ENCODE measurements at regions not wholly inside any gene's neighbourhood (a gene's known extent, or its start where the extent isn't known, plus 50 kb on each side); places are given as distances from the start of the nearest gene placed in this dataset.

DNA sequence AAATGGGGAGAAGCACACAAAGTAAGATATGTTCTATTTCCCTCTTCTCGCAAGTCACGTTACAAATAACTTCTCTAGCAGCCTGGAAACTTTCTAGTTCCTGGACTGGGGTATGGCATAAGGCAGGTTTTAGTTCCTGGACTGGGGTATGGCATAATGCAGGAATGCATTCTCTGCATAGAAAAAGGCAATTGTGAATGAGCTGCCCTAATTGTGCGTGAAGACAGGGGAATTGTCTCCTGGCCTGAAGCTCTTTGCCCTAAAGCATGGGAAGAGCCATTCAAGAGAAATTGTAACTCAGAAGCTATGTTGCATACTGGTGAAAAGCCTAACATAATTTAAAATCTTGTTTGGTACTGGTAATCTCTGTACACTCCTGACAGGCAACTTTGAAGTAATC is 54.3 kb upstream of the CBLB start:
- DNase-seq (ENCODE audit: insufficient read length, low spot score) (no peak), FAIRE-seq (no peak)
- TF ChIP-seq PAX5 (IDR thresholded peaks at IDR 0.05; ENCODE audit: insufficient read depth, low read length, severe bottlenecking) = no peak
- TF ChIP-seq TAF1 (IDR thresholded peaks at IDR 0.05; ENCODE audit: low read depth, low read length) = no peak
- TF ChIP-seq POLR2A (IDR thresholded peaks at IDR 0.05; ENCODE audit: low read depth, low read length) = no peak
- no peak for TF ChIP-seq POLR2AphosphoS5 (IDR thresholded peaks at IDR 0.05; ENCODE audit: low read depth, low read length)
- no peak for TF ChIP-seq SPI1 (IDR thresholded peaks at IDR 0.05; ENCODE audit: low read depth, low read length)
- no peak for TF ChIP-seq POU2F2 (IDR thresholded peaks at IDR 0.05; ENCODE audit: low read depth, low read length)

DNA sequence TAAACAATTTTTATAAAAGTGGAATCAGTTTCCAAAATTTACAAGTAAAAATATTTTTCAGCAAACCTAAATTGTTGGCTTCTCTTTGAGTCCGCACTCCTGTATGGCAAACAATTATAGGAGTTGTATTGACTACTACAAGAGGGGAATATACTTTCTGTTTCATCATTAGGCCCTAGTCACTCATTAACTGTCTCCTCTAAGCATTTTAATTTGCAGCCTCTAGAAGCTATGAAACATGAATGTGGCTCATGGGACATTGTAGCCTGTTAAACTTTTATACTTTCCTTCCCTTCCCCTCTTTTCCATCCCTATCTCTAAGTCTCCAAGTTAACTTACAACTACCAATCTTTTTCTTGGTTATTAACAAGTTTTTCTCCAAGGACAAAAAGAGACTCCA is 58.9 kb upstream of the CBLB start:
- TF ChIP-seq POLR2AphosphoS5 (IDR thresholded peaks at IDR 0.05; ENCODE audit: low read depth, low read length) = no peak
- no peak for TF ChIP-seq PAX5 (IDR thresholded peaks at IDR 0.05; ENCODE audit: insufficient read depth, low read length, severe bottlenecking)
- no peak for TF ChIP-seq SPI1 (IDR thresholded peaks at IDR 0.05; ENCODE audit: low read depth, low read length)
- TF ChIP-seq POLR2A (IDR thresholded peaks at IDR 0.05; ENCODE audit: low read depth, low read length) = no peak
- TF ChIP-seq POU2F2 (IDR thresholded peaks at IDR 0.05; ENCODE audit: low read depth, low read length) = no peak
- FAIRE-seq = no peak
- DNase-seq (ENCODE audit: insufficient read length, low spot score) = no peak

DNA sequence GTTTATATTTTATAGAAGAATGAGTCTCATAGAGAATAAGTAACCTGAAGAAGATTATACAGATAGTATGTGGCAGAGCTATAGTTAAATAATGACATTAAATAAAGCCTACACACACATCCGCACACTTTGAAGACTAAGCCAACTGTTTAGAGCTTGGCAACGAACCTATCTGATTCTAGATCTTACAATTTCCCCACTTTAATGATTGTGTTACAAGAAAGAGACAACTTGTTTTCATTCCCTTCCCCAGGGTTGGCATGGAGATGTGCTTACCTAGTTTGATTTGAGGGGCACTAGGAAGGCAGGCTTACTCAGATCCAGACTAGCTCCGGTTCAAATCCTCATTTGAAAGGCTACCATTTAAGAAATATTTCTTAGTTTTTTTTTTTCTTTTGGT is 61.9 kb upstream of the CBLB start:
- TF ChIP-seq POLR2AphosphoS5 (IDR thresholded peaks at IDR 0.05; ENCODE audit: low read depth, low read length) = no peak
- no peak for DNase-seq (ENCODE audit: insufficient read length, low spot score)
- no peak for FAIRE-seq

DNA sequence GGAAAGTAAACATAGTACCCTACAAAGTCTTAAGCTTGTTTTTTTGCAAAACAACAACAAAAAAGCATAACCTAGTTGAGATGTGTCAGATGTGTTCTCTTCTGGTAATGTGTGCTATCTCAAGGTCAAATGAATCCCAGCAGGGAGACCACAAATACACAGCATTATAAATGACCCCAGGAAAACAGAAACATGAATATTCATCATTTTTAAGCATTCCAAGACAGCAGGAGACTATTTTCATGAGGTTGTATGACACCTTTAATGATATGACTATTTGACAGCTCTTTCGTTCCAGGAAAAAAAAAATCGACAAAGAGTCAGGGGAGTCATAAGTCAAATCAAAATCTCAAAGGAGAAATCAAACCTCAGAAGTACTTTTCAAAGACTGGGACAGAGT is 62.7 kb upstream of the CBLB start:
- DNase-seq (ENCODE audit: insufficient read length, low spot score) (no peak), FAIRE-seq (no peak)
- TF ChIP-seq POLR2AphosphoS5 (IDR thresholded peaks at IDR 0.05; ENCODE audit: low read depth, low read length) (no peak), POU2F2 (IDR thresholded peaks at IDR 0.05; ENCODE audit: low read depth, low read length) (no peak)

DNA sequence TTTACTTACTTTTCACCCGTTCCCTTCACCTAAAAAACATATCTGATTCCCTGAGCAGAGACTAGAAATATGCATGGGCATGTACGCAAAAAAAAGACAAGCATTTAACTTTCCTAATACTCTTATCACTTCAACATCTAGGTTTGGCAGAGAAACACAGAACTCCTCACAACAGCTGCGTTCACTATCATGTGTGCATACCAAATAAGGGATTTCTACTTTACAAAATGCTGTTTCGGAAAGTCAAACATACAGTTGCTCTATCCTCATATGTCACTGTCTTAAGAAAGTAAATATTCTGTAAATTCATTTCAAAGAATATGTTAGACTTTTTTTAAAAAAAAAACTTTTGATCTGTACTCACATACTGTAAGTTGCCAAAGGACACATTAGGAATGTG is 65.1 kb upstream of the CBLB start:
- FAIRE-seq (no peak), DNase-seq (ENCODE audit: insufficient read length, low spot score) (no peak)
- TF ChIP-seq POLR2A (IDR thresholded peaks at IDR 0.05; ENCODE audit: low read depth, low read length) = no peak
- no peak for TF ChIP-seq POLR2AphosphoS5 (IDR thresholded peaks at IDR 0.05; ENCODE audit: low read depth, low read length)
- TF ChIP-seq PAX5 (IDR thresholded peaks at IDR 0.05; ENCODE audit: insufficient read depth, low read length, severe bottlenecking) = no peak
- no peak for TF ChIP-seq SPI1 (IDR thresholded peaks at IDR 0.05; ENCODE audit: low read depth, low read length)
- TF ChIP-seq TAF1 (IDR thresholded peaks at IDR 0.05; ENCODE audit: low read depth, low read length) = no peak
- no peak for TF ChIP-seq POU2F2 (IDR thresholded peaks at IDR 0.05; ENCODE audit: low read depth, low read length)

DNA sequence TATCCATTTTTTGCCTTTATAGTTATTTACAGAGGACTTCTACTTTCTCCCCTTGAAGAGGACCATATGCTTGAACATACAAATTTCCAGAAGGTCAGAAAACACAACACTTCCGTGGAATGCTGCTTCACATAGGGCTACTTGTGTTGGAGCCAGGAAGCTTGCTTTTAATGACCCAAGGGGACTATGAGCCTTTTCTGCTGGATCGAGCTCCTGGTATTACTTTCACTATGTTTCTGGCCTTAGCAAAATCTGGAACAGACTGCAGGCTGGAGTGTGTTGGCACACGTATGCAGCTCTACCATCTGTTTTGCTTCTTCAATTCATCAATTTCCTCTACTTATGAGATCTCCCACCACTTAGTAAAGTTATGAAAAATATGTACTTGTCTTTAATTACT is 69.3 kb upstream of the CBLB start:
- no peak for FAIRE-seq
- no peak for TF ChIP-seq POLR2A (IDR thresholded peaks at IDR 0.05; ENCODE audit: low read depth, low read length)
- TF ChIP-seq POU2F2 (IDR thresholded peaks at IDR 0.05; ENCODE audit: low read depth, low read length) = no peak
- no peak for TF ChIP-seq SPI1 (IDR thresholded peaks at IDR 0.05; ENCODE audit: low read depth, low read length)
- TF ChIP-seq POLR2AphosphoS5 (IDR thresholded peaks at IDR 0.05; ENCODE audit: low read depth, low read length) = no peak
- TF ChIP-seq TAF1 (IDR thresholded peaks at IDR 0.05; ENCODE audit: low read depth, low read length) = no peak
- TF ChIP-seq PAX5 (IDR thresholded peaks at IDR 0.05; ENCODE audit: insufficient read depth, low read length, severe bottlenecking) = no peak
- DNase-seq (ENCODE audit: insufficient read length, low spot score) = no peak

DNA sequence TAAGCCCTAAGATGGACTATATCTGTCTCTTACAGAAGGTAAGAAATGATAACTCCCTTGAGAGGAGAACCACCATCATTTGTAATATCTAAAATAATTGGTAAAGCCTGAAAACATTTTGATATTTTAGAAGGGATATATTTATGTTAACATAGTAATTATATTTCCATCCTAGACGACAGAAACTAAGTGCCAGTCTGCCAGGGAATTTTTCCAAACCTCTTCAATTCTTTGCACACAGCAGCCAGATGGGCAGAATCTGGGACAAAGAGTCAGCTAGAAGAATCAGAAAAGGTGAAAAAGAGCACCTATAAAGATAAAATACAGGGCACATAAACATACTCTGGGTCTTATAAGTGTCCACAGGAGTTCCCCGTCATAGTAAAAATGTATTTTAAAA is 70.0 kb upstream of the CBLB start:
- TF ChIP-seq POLR2AphosphoS5 (IDR thresholded peaks at IDR 0.05; ENCODE audit: low read depth, low read length) (no peak), POU2F2 (IDR thresholded peaks at IDR 0.05; ENCODE audit: low read depth, low read length) (no peak), SPI1 (IDR thresholded peaks at IDR 0.05; ENCODE audit: low read depth, low read length) (no peak), TAF1 (IDR thresholded peaks at IDR 0.05; ENCODE audit: low read depth, low read length) (no peak), POLR2A (IDR thresholded peaks at IDR 0.05; ENCODE audit: low read depth, low read length) (no peak), PAX5 (IDR thresholded peaks at IDR 0.05; ENCODE audit: insufficient read depth, low read length, severe bottlenecking) (no peak)
- DNase-seq (ENCODE audit: insufficient read length, low spot score) = no peak
- no peak for FAIRE-seq

DNA sequence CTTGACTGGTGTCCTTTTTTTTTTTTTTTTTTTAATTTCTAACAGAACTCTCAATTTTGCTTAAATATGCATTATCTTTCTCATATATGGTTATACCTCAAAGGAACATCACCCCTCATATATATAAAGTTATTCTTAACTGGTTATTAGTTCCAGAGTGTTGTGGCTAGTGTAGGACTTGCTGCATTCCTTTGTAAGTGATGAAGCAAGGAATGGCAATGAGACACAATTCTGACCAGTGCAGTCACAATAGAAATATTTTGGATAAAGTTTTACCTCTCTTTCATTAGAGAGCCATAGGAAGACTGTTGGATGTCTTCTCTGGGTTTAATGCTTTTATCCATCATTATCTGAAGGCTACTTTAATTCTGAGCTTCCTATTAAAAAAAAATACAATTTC is 75.5 kb upstream of the CBLB start:
- FAIRE-seq (no peak), DNase-seq (ENCODE audit: insufficient read length, low spot score) (no peak)
- TF ChIP-seq TAF1 (IDR thresholded peaks at IDR 0.05; ENCODE audit: low read depth, low read length) = no peak
- TF ChIP-seq PAX5 (IDR thresholded peaks at IDR 0.05; ENCODE audit: insufficient read depth, low read length, severe bottlenecking) = no peak
- TF ChIP-seq POU2F2 (IDR thresholded peaks at IDR 0.05; ENCODE audit: low read depth, low read length) = no peak
- no peak for TF ChIP-seq SPI1 (IDR thresholded peaks at IDR 0.05; ENCODE audit: low read depth, low read length)

DNA sequence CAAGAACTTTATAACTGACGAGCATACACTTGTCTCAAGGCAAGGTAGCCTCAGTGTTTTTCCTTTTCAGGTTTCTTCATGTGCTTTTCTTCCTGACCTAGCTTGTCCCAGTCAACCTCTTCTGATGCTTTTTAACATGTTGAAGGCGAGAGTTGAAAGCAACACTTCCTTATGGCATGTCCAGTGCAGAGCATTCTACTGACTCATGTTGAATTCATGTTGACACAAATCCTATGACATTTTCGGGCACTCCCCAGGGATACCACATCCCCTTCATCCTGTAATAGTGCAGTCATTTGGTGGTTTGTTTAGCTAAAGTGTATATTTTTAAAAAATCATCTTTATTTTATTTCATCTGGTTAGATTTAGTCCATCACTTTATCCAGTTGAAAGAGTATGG is 75.9 kb upstream of the CBLB start:
- FAIRE-seq (no peak), DNase-seq (ENCODE audit: insufficient read length, low spot score) (no peak)

DNA sequence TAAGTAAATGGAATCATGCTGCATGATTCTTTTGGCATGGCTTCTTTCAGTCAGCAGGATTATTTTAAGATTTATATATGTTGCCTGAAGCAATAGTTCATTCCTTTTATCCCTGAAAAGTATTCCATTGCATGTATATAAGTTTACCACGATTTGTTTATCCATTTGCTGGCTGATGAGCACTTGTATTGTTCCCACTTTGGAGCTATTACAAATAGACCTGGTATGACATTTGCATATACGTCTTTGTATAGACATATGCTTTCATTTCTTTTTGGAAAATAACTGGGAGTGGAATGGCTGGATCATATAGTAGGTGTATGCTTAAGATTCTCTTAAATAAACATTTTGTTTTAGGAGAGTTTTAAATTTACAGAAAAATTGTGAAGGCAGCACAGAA is 79.3 kb upstream of the CBLB start:
- DNase-seq (ENCODE audit: insufficient read length, low spot score) = no peak
- no peak for FAIRE-seq
- TF ChIP-seq SPI1 (IDR thresholded peaks at IDR 0.05; ENCODE audit: low read depth, low read length) = no peak
- TF ChIP-seq POLR2A (IDR thresholded peaks at IDR 0.05; ENCODE audit: low read depth, low read length) = no peak

More for the DNA sequence above, 75.9 kb upstream of the CBLB start:
- no peak for TF ChIP-seq TAF1 (IDR thresholded peaks at IDR 0.05; ENCODE audit: low read depth, low read length)
- TF ChIP-seq POLR2AphosphoS5 (IDR thresholded peaks at IDR 0.05; ENCODE audit: low read depth, low read length) = no peak
- TF ChIP-seq POLR2A (IDR thresholded peaks at IDR 0.05; ENCODE audit: low read depth, low read length) = no peak

DNA sequence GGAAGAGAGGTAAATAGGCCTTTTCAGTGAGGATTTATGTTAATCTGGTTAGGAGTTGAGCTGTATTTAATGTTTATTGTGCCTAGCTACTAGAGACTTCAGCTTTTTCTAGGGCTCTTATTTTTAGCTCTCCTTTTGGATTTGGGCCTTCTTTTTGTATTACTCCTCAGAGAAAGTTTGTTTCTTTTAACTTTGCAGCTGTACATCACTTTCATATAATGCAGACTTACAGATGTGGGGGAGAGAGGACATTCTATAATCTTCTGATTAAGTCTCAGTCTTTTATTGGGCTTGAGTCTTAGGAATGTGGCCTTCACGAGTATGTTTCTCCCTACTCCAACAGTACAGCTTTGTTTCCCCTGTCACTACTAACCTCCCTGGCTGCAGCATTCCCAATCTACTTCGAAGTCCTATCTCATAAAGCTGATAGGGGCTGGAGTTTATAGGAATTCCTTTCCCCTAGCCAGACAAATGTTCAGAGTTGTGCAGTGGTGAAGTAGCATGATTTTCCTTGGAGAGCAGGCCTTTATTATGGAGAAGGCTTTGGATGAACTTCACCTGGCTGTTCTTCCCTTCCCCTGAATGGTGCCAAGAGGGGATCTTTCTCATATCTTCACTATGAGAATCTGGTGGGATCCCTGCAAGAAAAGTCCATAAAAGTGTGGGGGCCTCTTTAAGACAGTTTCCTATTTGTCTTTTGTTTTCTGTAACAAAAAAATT is 82.2 kb upstream of the CBLB start:
- no peak for FAIRE-seq
- DNase-seq (ENCODE audit: insufficient read length, low spot score) = no peak
- TF ChIP-seq SPI1 (IDR thresholded peaks at IDR 0.05; ENCODE audit: low read depth, low read length) (no peak), TAF1 (IDR thresholded peaks at IDR 0.05; ENCODE audit: low read depth, low read length) (no peak), POLR2A (IDR thresholded peaks at IDR 0.05; ENCODE audit: low read depth, low read length) (no peak)

Data from GM12891 (cell line).